ENCODE measurements at regions not wholly inside any gene's neighbourhood (a gene's known extent, or its start where the extent isn't known, plus 50 kb on each side); places are given as distances from the start of the nearest gene placed in this dataset.
"Not testable (repeated sequence)": the region's sequence is repeated elsewhere in the genome, so short reads cannot be mapped to it uniquely, and the experiment has no call there.

DNA sequence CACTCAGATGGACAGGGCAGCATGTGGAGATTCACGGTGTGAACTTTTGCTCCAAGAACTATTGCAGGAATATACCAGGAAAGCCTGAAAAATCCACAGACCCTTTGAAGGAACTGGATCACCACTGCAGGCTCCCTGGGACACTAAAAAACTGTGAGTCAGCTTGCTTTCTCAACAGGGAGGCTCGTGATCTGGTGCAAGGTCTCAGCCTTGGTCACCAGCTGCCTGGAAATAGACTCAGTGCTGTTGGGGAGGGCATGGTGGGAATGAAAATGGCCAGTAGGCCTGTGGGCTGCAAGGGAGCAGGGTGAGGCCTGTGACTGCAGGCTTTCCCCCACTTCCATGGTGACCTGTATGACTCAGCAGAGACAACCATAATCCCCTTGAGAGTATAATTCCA, 426.4 kb upstream of the RPS6KA3 start:
- no peak for DNase-seq

GRCh38 chrX:20686256-20686655, 419.5 kb upstream of the RPS6KA3 start:
- DNase-seq, result no peak

- DNase-seq, result no peak
Measured at GRCh38 chrX:20685652-20686051, 418.9 kb upstream of the RPS6KA3 start.

DNA sequence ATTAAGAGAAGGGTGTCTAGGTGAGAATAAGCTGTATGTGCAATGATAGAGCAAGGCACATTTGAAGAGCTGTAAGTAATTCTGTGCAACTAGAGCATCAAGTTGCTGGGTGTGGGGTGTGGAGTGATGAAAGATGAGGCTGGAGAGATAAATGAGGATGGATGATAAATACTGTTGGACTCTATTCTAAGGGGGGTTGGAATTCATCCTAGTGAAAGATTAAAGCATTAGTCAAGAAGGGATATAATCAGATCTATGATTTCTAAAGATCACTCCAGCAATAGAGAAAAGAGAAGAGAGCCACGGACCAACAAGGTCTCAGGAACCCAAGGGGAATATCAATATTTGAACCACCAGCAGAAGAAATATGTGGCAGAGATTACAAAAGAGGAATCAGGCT, 415.0 kb upstream of the RPS6KA3 start:
- no peak for DNase-seq

- DNase-seq, result no peak
Measured at GRCh38 chrX:20680998-20681397, 414.3 kb upstream of the RPS6KA3 start.

DNA sequence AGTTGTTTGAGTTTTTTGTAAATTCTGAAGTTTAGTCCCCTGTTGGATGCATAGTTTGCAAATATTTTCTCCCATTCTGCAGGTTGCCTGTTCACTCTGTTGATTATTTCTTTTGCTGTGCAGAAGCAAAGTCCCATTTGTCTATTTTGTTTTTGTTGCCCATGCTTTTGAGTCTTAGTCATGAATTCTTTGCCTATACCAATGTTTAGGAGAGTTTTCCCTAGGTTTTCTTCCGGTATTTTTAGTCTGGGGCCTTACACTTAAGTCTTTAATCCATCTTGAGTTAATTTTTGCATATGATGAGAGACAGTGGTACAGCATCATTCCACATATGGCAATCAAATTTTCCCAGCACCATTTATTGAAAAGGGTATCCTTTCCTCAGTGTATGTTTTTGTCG, 405.8 kb upstream of the RPS6KA3 start:
- DNase-seq, result no peak

DNA sequence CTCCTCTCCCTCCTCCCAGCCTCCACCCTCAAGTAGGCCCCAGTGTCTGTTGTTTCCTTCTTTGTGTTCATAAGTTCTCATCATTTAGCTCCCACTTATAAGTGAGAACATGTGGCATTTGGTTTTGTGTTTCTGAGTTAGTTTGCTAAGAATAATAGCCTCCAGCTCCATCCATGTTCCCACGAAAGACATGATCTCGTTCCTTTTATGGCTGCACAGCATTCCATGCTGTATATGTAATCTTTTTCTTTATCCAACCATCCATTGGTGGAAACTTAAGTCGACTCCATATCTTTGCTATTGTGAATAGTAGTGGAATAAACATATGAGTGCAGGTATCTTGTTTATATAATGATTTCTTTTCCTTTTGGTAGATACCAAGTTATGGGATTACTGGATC, 405.0 kb upstream of the RPS6KA3 start:
- not testable (repeated sequence) for DNase-seq

GRCh38 chrX:20670611-20671010, 403.9 kb upstream of the RPS6KA3 start:
- DNase-seq, result no peak

DNA sequence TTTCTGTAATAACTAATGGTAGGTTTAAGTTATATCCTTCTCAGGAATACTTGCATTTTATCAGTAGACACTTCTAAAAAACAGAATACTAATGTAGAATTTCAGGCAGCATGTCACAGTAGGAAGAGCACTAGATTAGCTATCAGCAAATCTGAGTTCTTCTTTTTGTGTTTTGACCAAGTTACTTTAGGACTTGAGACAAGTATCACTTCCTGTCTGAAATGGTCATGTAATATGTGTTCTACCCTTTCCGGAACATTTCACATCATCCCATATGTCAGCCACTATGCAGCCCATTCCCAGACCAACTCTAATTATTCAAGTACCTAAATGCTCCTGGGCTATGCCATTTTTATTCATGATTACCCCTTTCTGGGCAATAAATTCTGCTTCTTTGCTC, 401.8 kb upstream of the RPS6KA3 start:
- DNase-seq, result no peak

DNA sequence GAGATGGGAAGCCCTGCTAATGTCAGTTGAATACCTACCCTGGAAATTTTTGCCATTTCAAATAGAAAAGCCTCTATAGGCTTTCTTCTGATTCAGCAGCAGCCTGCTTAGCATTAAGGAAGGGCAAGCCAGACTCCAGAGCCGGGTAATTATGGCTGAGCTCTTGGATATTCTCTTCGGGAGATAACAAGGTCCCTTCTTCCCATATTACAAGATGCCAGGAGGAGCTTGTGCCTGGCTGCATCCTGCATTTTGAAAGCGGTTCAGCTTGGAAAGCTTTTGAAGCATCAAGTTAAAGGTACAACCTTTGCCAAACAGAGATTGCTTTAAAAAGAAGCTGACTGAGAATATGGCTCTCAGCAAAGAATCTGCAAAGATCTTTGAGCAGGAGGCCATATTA, 399.6 kb upstream of the RPS6KA3 start:
- no peak for DNase-seq

DNA sequence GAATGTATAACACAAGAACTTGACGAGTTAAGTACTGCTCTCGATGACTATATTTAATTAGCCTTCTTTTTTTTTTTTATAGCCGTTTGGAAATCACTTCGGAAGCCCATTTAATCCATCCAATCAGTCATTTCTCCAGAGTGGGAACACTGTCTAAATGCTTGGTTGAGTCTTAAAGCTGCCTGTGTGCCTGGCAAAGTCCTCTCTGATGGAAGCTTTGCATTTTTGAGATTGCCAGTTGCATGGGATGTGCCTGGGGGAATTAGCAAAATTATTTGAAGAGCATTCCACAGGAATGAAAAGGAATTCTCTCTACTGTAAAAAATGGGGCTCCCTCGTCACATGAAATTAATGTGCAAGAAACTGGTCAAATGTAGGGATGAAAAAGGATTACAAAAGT, 398.8 kb upstream of the RPS6KA3 start:
- DNase-seq, result no peak

DNA sequence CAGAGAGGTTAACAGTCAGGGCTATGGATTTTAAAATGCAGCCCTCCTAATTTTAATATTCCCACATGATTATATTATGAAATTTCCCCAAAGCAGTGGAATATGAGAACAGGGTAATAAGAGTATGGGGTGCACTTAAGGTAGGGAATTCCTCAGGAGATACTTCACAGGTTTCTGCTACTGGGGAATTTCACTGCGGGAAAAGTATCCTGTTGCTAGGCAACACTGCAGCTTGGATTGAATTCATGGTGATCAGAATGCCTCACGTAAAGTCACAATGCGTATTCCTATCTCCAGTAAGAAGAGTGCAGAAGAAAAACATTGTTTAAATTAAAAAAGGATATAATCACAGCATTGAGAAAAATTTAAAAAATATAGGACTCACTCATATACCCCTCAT, 398.1 kb upstream of the RPS6KA3 start:
- DNase-seq, result no peak

- DNase-seq, result no peak
Measured at GRCh38 chrX:20664131-20664530, 397.4 kb upstream of the RPS6KA3 start.

GRCh38 chrX:20663336-20663735, 396.6 kb upstream of the RPS6KA3 start:
- DNase-seq, result no peak

DNA sequence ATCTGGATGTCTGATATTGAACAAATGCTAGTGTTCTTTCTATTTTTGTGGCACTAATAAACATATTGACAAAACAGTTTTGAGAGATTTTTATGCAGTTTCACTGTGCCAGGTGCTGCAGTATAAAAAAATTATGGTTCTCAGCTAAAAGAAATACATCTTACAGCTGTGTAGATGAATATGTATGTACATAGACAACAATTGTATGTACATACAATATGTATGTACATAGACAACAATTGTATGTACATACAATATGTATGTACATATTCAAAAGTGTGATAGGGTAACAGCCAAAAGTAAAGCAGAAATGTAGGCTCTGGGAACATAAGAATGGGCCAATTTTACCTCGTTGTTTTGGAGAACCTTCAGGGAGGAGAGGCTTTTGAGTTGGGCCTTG, 390.0 kb upstream of the RPS6KA3 start:
- DNase-seq, result no peak

DNA sequence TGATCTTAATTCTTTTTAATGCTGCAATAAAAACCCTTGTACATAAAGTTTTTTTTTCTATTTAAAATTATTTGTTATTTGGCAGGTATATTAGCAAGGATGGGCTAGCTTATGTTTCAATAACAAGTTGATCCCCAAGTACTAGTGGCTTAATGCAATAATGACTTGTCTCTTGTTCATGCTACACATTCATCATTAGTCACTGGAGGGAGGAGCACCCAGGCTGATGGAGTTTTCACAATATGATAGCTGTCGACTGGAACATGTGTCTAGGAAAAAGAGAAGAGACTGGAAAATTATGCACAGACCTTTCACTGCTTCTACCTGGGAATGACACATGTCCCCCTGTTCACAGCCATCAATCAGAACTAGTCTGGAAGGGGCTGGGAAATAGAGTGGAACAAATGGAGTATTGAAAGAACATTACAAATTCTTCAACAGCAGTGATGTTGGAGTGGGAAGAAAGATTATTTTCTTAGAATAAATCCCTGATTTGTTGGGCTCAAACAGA, 387.9 kb upstream of the RPS6KA3 start:
- DNase-seq, result no peak

DNA sequence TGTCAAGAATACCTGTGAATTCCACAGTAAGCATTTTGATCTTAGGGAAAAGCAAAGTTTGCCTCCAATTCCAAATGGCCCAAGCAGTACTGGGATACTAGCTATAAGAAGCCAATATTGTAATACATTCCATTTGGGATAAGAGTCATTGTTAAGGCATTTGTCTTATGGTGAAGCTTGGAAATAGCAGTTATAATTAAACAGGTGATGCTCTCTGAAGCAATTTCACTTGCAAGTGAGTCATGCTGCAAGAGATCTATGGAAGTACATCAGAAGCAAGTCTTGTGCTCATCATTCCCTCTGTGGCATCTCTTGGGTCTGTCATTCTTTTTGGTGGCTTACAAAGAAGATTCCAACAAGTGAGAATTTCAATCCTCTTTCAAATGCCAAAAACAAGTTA, 386.4 kb upstream of the RPS6KA3 start:
- no peak for DNase-seq

DNA sequence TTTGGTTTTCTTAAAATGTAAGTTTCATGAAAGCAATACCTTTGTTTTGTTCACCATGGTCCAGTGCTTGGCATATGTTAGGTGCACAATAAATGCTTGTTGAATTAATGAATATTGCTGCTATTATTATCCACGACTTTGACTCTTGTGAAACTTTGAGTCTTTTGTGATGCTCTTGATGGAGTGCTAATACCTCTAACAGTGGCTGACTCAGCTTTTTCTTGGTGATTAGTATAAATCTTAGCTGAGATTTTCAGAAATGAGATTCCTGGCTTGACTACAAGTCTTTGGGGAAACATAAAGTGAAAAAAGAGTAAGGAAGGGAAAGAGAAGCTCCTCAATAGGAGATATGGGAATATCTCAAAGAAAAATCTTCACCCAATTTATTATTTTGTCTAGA, 375.2 kb upstream of the RPS6KA3 start:
- DNase-seq, result no peak

DNA sequence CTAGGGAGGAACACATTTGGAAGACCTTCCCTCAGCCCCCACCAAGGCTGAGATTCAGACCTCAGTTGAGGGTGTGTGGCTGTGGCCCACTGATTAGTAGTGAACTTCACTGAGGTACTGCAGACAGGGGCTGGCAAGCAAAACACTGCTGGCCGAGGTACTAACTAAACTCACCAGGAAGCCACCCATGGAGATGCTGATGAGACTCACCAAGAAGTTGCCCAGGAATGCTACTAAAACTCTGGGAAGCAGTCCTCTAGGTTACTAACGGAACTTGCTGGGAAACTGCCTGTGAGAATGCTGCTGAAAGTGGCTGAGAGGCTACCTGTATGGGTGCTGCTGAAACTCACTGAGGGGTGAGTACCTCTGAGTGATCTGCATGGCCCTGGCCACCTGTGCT, 372.4 kb upstream of the RPS6KA3 start:
- DNase-seq, result no peak

GRCh38 chrX:20637351-20637750, 370.6 kb upstream of the RPS6KA3 start:
- no peak for DNase-seq

GRCh38 chrX:20633451-20633850, 366.7 kb upstream of the RPS6KA3 start:
- DNase-seq, result no peak

DNA sequence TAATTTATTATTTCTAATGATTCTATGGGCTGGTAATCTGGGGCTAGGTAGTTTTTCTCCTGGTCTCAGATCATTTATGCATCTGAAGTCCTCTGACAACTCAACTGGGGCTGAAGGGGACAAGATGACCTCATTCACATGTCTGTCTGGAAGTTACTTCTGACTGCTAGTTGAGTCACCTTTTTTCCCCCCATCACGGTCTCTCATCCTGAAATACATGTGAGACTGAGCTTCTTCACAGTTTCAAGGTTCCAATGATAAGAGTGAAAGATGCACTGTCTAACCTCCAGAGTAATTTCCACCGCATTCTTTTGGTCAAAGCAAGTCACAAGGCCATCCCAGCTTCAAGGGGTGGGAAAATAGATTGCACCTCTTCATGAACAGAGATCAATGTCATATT, 356.7 kb upstream of the RPS6KA3 start:
- DNase-seq, result no peak

- DNase-seq, result no peak
Measured at GRCh38 chrX:20620306-20620705, 353.6 kb upstream of the RPS6KA3 start.

- DNase-seq, result no peak
Measured at GRCh38 chrX:20609916-20610415, 343.3 kb upstream of the RPS6KA3 start.

- DNase-seq, result no peak
Measured at GRCh38 chrX:20606831-20607230, 340.1 kb upstream of the RPS6KA3 start.

DNA sequence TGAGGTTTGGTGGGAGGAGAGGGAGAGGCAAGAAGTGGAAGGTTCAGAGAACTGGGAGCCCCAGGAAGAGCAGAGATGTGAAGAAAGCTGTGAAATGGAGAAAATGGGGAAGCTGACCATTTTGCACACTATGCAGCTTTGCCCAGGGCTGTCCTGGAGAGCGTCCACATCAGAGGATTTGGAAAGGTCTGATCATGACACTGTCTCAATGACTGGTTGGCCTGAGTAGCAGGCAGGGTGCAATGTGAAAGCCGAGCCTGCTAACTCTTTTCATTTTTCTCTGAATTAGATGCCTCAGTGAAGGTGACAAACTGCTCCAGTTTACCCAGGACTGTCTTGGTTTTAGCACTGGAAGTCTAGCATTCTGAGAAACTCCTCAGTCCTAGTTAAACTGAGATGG, 330.1 kb upstream of the RPS6KA3 start:
- DNase-seq, result no peak
